SK-N-MC (cell line): ENCODE measurements at regions not wholly inside any gene's neighbourhood (a gene's known extent, or its start where the extent isn't known, plus 50 kb on each side); places are given as distances from the start of the nearest gene placed in this dataset.

ENCODE experiments used
- DNase-seq: peaks from one replicate; pipeline ENCODE4 v3.0.0-alpha.2; 2011; ENCODE audit warnings: low read depth, low spot score
- H3K27ac ChIP-seq: fragments of 200-600 bp; sonication (generic); 2 replicates; pipeline ENCODE4 v1.5.1; 2016; ENCODE audit warnings: mixed run types
- H3K36me3 ChIP-seq: fragments of 200-600 bp; sonication (generic); 2 replicates; pipeline ENCODE4 v1.6.1; 2017; ENCODE audit warnings: antibody characterized with exemption, low read length, mixed read lengths; ENCODE audit not compliant: insufficient read depth
- H3K4me3 ChIP-seq: fragments of 200-600 bp; sonication (generic); 2 replicates; pipeline ENCODE4 v1.5.1; 2016
- H3K9ac ChIP-seq: fragments of 200-600 bp; sonication (generic); 2 replicates; pipeline ENCODE4 v1.8.0; 2017; ENCODE audit warnings: mixed run types, mixed read lengths; ENCODE audit not compliant: insufficient read length
- H3K9me3 ChIP-seq: fragments of 200-600 bp; sonication (generic); 2 replicates; pipeline ENCODE4 v1.6.1; 2017; ENCODE audit warnings: low read depth, mild to moderate bottlenecking, antibody characterized with exemption, low read length, moderate library complexity, mixed read lengths
- EZH2 ChIP-seq: fragments of 200-600 bp; sonication (generic); IDR thresholded peaks from one replicate; pipeline ENCODE4 v1.6.1; 2017; ENCODE audit warnings: antibody characterized with exemption
- FOXP2 ChIP-seq: optimal IDR thresholded peaks from 2 replicates; pipeline ENCODE3; 2011; ENCODE audit warnings: mild to moderate bottlenecking, moderate library complexity; ENCODE audit not compliant: insufficient read depth; ENCODE audit errors: extremely low read length, control extremely low read depth
- POLR2AphosphoS5 ChIP-seq: IDR thresholded peaks from 2 replicates; pipeline ENCODE4 v1.6.1; 2012; ENCODE audit warnings: mild to moderate bottlenecking, low read depth, low read length, borderline replicate concordance

DNA sequence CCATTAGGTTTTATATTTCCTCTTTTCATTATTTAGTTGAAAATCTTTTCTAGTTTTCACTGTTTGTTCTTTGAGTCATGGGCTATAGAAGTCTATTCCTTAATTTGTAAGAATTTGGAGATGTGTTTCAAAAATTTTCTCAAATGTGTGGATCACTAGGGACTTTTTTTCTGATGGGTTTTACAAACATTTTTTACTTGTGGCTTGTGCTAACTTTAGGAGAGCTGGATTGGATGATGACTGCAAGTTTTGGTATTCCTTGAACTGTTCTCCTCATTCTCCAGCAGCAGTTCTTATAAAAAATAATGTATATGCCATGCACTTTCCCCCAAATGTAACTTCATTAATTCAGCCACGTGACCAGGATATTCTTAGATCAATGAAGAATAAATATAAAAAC is 94.7 kb upstream of the CWC22 start:
- TF ChIP-seq POLR2AphosphoS5 (no peak), EZH2 (no peak), FOXP2 (no peak)
- Histone ChIP-seq H3K4me3 (peak overlapping the region; percentile 11; the same call in 1 of the 2 replicates), H3K9me3 (no peaks in the 10 kb centered on the region), H3K36me3 (no peaks in the 10 kb centered on the region), H3K27ac (peak overlapping the region; percentile 89), H3K9ac (no peak overlapping the region)
- DNase-seq = no peak

DNA sequence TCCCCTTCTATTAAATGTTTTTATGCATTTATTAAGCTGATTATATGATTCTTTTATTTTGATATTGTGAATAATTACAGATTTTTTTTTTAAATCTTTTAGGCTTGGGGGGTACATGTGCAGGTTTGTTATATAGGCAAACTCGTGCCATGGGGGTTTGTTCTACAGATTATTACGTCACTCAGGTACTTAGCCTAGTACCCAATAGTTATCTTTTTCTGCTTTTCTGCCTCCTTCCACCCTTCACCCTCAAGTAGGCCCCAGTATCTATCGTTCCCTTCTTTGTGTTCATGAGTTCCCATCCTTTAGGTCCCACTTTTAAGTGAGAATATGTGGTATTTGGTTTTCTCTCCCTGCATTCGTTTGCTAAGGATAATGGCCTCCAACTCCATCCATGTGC is 92.2 kb upstream of the CWC22 start:
- TF ChIP-seq FOXP2 (no peak), EZH2 (no peak), POLR2AphosphoS5 (no peak)
- no peak overlapping the region for H3K4me3 ChIP-seq
- H3K9me3 ChIP-seq = no peaks in the 10 kb centered on the region
- H3K36me3 ChIP-seq = no peaks in the 10 kb centered on the region
- no peak for DNase-seq
- H3K9ac ChIP-seq = no peak overlapping the region
- no peak overlapping the region for H3K27ac ChIP-seq

GRCh38 chr2:180085144-180085543 is 78.0 kb upstream of the CWC22 start:
- H3K27ac ChIP-seq = no peak overlapping the region
- H3K9ac ChIP-seq = no peak overlapping the region
- H3K36me3 ChIP-seq = no peaks in the 10 kb centered on the region
- DNase-seq = no peak
- H3K9me3 ChIP-seq = no peaks in the 10 kb centered on the region; the same call in 1 of the 2 replicates
- no peak for TF ChIP-seq POLR2AphosphoS5
- no peak for TF ChIP-seq EZH2
- TF ChIP-seq FOXP2 = no peak
- no peak overlapping the region for H3K4me3 ChIP-seq

- DNase-seq = no peak
- no peaks in the 10 kb centered on the region for H3K36me3 ChIP-seq
- no peak overlapping the region for H3K4me3 ChIP-seq
- no peak overlapping the region for H3K27ac ChIP-seq
- TF ChIP-seq EZH2 (no peak), POLR2AphosphoS5 (no peak), FOXP2 (no peak)
- H3K9me3 ChIP-seq = no peaks in the 10 kb centered on the region; the same call in 1 of the 2 replicates
- no peak overlapping the region for H3K9ac ChIP-seq
Observed at GRCh38 chr2:180077295-180077906, 70.3 kb upstream of the CWC22 start.

- TF ChIP-seq FOXP2 (no peak), EZH2 (no peak), POLR2AphosphoS5 (no peak)
- DNase-seq = no peak
- Histone ChIP-seq H3K9me3 (no peaks in the 10 kb centered on the region), H3K9ac (no peak overlapping the region), H3K36me3 (no peaks in the 10 kb centered on the region), H3K4me3 (no peak overlapping the region), H3K27ac (no peak overlapping the region)
Observed at GRCh38 chr2:180075870-180076269, 68.8 kb upstream of the CWC22 start.

GRCh38 chr2:180071797-180072196 is 64.7 kb upstream of the CWC22 start:
- no peak overlapping the region for H3K27ac ChIP-seq
- H3K4me3 ChIP-seq = no peak overlapping the region

GRCh38 chr2:180063494-180064092 is 56.5 kb upstream of the CWC22 start:
- H3K9me3 ChIP-seq = no peaks in the 10 kb centered on the region
- H3K4me3 ChIP-seq = no peak overlapping the region
- no peak overlapping the region for H3K27ac ChIP-seq
- DNase-seq = no peak
- H3K36me3 ChIP-seq = no peaks in the 10 kb centered on the region
- TF ChIP-seq EZH2 (no peak), POLR2AphosphoS5 (no peak), FOXP2 (no peak)
- no peak overlapping the region for H3K9ac ChIP-seq

More at GRCh38 chr2:180071797-180072196, 64.7 kb upstream of the CWC22 start:
- H3K9ac ChIP-seq = no peak overlapping the region
- no peak for DNase-seq
- TF ChIP-seq POLR2AphosphoS5 (no peak), EZH2 (no peak), FOXP2 (no peak)
- H3K9me3 ChIP-seq = no peaks in the 10 kb centered on the region; the same call in 1 of the 2 replicates
- no peaks in the 10 kb centered on the region for H3K36me3 ChIP-seq

DNA sequence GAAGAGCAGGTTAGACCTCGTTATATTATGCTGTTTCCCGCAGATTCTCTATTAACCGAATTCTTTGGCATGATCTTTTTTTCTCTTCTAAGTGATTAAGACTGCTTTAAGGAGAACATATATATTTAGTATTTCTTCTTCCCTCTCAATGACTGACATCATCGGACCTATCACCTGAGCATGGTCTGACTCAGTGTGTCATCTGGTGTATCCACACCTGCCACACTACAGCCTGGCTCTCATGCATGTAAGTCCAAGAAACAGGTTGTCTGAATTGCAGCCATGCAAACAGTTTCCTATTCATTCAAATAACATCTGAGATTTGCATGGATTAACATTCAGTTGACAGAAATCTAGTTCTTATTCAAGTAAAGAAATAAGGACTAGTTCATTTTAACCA is 55.1 kb upstream of the CWC22 start:
- no peaks in the 10 kb centered on the region for H3K9me3 ChIP-seq
- no peak for TF ChIP-seq FOXP2
- TF ChIP-seq POLR2AphosphoS5 = no peak
- no peak for TF ChIP-seq EZH2
- no peak overlapping the region for H3K4me3 ChIP-seq
- DNase-seq = no peak
- no peak overlapping the region for H3K27ac ChIP-seq
- H3K9ac ChIP-seq = no peak overlapping the region
- H3K36me3 ChIP-seq = no peaks in the 10 kb centered on the region

GRCh38 chr2:180061546-180061945 is 54.4 kb upstream of the CWC22 start:
- TF ChIP-seq EZH2 (no peak), FOXP2 (no peak), POLR2AphosphoS5 (no peak)
- H3K9ac ChIP-seq = no peak overlapping the region
- no peak overlapping the region for H3K4me3 ChIP-seq
- no peaks in the 10 kb centered on the region for H3K9me3 ChIP-seq
- H3K36me3 ChIP-seq = no peaks in the 10 kb centered on the region
- no peak overlapping the region for H3K27ac ChIP-seq
- no peak for DNase-seq
